ENCODE measurements at regions not wholly inside any gene's neighbourhood (a gene's known extent, or its start where the extent isn't known, plus 50 kb on each side); places are given as distances from the start of the nearest gene placed in this dataset.
"Not testable (repeated sequence)": the region's sequence is repeated elsewhere in the genome, so short reads cannot be mapped to it uniquely, and the experiment has no call there.

DNA sequence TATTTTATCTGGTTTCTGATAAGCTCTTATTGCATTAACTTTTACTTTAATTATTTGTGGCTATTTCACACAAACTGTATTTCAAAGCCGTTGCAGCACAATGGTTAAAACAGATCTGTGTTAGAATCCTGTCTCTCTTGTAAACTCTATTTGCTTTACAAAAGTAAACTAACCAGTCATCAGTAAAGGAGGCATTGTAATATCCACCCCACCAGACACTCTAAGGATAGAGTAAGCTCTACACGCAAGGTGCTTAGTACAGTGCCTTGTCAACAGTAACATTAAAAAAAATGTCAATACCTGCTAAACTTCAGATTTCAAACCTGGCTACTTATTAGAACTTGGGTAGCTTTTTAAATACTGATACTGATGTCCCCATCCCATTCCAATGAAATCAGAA is 228.4 kb downstream of the RCHY1 start:
- DNase-seq, result no peak

DNA sequence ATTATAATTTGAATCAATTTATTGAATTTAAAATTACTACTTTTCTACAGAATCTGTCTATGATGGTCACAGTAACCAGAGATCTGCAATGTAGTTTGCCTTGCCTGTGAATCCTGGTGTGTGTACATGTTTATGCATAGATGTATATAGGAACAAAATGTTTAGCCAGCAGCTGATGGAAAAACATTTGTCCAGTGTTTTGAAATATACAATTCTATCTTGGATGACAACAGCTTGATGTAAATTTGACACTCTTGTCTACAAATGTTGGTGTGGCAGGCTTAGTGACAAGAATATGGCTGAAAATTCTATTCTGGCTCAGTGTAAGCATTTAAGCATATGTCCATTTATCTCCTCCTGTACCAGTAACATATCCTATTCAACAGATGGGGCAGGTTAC is 229.4 kb downstream of the RCHY1 start:
- no peak for DNase-seq

DNA sequence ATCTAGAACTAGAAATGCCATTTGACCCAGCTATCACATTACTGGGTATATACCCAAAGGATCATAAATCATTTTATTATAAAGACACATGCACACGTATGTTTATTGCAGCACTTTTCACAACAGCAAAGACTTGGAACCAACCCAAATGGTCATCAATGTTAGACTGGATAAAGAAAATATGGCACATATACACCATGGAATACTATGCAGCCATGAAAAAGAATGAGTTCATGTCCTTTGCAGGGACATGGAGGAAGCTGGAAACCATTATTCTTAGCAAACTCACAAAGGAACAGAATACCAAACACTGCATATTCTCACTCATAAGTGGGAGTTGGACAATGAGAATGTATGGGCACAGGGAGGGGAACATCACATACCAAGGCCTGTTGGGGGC is 233.7 kb downstream of the RCHY1 start:
- DNase-seq, result not testable (repeated sequence)

- DNase-seq, result no peak
Observed at GRCh38 chr4:75259306-75259705, 254.9 kb downstream of the RCHY1 start.

DNA sequence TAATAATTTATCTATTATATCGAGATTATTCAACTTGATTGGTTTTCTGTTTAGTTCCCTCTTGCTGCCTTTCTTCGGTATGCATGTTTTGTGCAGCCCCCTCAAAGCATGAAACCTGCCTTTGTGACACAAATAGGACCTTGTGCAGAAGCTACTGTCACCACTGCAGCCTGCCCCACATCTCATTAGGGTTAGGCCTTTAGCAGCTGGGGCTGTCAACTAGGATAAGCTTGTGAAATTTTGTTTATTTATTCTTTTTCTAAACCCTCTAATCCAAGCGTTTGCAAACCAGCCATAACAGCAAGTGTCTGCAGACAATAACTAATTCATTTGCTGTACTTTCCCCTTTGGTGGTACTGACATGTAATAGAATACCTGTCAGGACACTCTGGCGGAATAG is 258.9 kb downstream of the RCHY1 start:
- no peak for DNase-seq

DNA sequence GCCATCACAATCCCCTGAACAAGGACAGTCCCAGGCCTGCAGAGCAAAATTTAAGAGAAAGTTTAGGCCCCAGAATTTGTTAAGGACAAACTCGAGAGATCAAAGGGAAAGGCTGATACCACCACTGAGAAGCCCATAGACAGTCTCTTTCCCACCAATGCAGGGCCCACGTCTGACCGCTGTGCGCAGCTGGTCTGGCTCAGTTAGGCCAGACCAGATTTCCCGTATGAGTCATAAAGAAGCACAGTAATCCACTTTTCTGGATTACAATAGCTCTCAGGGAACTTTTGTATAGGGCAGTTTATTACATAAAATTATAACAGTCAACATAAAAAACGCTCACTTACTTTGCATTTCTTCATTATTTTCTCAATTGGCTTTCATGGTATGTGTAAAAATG is 259.5 kb downstream of the RCHY1 start:
- no peak for DNase-seq

- DNase-seq, result not testable (repeated sequence)
Observed at GRCh38 chr4:75253094-75253493, 261.1 kb downstream of the RCHY1 start.

- no peak for DNase-seq
Observed at GRCh38 chr4:75251547-75251946, 262.7 kb downstream of the RCHY1 start.

- no peak for DNase-seq
Observed at GRCh38 chr4:75249739-75250138, 264.5 kb downstream of the RCHY1 start.

- DNase-seq, result no peak
Observed at GRCh38 chr4:75248770-75249407, 265.3 kb downstream of the RCHY1 start.

GRCh38 chr4:75244325-75244724 is 269.9 kb downstream of the RCHY1 start:
- DNase-seq, result no peak

DNA sequence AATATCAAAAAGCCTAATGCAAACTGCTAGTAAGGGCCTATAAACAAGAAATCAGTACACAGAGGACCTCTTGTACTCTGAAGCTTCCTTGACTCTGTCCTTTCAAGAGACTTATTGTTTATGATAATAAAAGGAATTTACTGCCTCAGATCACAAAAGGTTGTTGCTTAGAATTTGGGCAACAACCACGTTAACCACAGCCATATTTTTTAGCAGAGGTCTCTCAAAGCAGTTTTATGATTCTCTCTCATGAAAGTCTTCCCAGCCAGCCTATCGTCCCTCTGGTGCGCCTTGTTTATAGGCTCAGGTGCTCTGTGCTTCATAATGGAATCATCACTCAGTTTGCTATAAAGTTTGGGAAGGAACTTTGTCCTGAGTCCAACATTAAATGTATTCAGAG is 270.6 kb downstream of the RCHY1 start:
- no peak for DNase-seq

GRCh38 chr4:75235359-75235951 is 278.7 kb downstream of the RCHY1 start:
- DNase-seq, result no peak

GRCh38 chr4:75232546-75232945 is 281.7 kb downstream of the RCHY1 start:
- DNase-seq, result no peak

DNA sequence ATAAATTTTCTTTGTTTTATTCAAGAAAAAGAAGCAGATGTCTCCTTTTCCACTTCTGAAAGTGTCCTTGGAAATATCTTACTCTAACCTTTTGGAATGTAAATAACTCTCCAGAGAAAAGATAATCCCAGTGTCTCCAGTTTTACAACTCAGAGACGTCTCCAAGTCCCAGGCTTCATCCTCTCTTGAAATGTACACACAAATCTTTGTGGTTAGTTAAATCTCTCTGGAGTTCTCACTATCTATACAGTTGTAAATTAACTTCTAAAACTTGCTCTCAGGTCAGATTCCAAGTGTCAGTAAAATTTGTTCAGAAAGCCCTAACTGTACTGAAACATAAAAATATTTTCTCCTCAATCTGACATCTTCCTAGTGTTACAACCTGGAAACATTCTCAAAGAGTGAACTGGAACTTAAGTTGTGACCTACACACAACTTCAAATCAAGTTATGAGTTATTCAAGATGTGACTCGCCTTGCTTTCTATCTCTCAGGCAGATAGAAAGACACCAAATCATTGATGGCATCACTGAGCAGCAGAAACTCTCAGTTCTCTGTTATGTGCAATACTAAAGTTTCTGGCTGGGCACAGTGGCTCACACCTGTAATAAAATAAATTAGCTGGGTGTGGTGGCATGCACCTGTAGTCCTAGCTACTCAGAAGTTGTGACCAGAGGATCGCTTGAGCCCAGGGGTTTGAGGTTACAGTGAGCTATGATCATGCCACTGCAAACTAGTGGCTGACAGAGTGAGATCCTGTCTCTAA is 284.2 kb downstream of the RCHY1 start:
- no peak for DNase-seq

DNA sequence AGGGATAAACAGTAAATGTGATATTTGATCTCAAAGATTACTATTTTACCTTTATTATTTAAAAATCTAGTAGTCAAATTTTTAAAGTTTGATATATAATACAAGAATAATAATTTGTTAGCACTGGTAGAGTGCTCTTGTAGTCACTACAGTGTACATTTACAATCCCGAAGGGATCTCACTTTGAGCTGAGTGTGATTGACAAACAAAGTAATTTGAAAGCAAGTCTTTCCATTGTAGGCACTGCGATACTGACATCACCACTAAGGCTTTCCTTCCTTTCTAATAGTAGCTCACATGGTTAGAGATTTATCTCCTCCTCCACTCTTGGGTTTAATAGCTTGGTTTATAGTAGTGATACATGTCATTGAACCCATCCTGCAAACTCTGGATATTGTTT is 280.6 kb downstream of the PARM1 start:
- DNase-seq, result no peak

- DNase-seq, result no peak
Observed at GRCh38 chr4:75211422-75211821, 278.5 kb downstream of the PARM1 start.

DNA sequence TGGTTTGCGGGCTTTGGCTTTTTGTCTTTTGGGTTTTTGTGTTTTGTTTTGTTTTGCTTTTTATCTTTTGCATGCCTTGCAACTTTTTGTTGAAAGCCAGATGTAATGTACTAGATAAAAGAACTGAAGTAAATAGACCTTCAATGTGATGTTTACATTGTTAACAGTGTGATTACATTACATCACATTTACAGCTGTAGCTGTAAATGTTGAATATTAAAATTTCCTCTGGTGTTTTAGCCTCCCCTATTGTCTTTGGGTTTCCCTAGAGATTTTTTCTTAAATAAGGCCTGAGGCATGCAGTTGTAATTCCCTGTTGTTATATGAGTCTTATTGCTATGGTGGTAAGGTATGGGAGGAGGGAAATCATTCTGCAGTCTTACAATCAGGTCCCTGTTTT is 275.0 kb downstream of the PARM1 start:
- no peak for DNase-seq

DNA sequence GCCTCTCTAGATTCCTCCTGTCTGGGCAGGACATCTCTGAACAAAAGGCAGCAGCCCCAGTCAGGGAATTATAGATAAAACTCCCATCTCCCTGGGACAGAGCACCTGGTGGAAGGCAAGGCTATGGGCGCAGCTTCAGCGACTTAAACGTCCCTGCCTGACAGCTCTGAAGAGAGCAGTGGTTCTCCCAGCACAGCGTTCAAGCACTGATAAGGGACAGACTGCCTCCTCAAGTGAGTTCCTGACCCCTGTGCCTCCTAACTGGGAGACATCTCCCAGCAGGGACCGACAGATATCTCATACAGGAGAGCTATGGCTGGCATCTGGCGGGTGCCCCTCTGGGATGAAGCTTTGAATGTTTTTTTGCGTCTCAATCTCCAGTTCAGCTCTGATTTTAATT is 262.2 kb downstream of the PARM1 start:
- no peak for DNase-seq

- DNase-seq, result no peak
Observed at GRCh38 chr4:75194180-75194579, 261.3 kb downstream of the PARM1 start.

DNA sequence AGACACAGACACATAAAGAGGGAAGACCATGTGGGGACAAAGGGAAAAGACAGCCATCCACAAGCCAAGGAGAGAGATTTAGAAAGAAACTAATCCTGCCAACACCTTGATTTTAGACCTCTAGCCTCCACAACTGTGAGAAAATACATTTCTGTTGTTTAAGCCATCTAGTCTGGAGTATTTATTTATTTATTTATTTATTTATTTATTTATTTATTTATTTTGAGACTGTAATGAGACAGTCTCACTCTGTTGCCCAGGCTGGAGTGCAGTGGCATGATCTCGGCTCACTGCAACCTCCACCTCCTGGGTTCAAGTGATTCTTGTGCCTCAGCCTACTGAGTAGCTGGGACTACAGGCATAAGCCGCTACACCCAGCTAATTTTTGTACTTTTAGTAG is 259.3 kb downstream of the PARM1 start:
- DNase-seq, result not testable (repeated sequence)

DNA sequence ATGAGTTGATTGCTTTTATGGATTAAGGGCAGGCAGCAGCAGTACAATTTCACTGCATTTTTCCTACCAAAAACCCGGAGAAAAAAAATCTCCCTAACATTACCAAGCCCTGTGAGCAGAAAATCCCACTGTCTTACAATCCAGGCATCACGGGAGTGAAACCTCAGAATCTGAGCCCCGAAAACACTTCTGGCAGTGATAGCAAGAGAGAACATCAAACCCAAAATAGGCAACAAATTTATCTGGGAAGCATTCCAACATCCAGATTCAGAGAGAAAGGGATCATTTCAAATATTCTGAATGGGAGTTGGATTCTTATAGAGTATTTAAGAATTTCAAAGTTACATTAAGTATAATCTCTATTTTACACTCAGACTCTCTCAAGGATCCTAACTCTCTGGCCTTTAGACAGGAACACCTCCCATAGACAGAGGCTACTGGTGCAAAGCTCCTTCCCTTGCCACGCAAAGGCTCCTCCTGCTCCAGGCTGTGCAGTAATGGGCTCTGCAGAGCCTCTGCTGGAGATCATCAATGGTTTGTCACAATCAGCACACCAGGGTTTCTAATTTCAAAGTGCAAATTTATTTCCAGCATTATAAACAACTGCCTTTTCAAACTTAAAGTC is 256.9 kb downstream of the PARM1 start:
- no peak for DNase-seq

DNA sequence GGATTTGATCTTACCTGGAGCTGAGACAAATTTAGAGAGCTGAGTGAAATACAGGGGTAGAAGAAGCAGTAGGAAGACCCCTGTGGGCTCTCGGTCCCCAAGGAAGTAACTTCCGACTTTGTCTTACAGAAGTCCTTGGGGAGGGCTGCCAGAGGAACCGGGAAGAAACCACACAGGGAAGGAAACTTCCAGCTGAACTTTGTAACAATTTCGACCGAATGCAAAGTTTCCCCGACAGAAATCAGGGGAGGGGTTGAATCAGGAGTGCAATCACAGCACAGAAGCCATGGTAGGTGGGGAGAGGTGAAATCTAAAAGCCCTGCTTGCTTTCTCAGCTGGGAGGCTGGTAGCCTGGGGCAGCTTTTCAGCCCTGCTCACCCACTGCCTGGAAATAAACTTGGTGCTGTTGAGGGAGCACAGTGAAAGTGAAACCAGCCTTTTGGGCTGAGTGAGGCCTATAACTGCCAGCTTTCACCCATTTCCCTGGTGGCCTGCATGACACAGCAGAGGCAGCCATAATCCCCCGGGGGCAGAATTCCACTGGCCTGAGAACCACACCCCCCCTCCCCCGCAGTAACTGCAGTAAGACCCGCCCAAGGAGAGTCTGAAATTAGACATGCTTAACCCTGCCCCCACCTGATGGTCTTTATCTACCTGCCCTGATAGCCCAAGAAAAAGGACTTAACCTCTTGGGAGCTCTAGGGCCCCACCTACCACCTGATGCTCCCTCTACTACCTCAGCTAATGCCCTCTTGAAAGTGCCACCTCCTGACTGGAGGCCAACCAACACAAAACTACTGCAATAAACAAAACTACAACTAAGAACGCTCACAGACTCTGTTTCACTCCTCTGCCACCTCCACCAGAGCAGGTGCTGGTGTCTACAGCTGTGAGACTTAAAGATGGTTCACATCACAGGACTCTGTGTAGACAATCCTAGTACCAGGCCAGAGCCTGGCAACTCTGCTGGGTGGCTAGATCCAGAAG is 248.2 kb downstream of the PARM1 start:
- no peak for DNase-seq
